Stimulated activated CD4-positive, alpha-beta T cell treated with anti-CD3 and anti-CD28 coated beads, TNF-alpha, amount 100 ng/mL, for 1 hour (primary cell): ENCODE measurements at regions not wholly inside any gene's neighbourhood (a gene's known extent, or its start where the extent isn't known, plus 50 kb on each side); places are given as distances from the start of the nearest gene placed in this dataset.

Experiments
- DNase-seq, 3 donors: peaks; one replicate each; pipeline ENCODE4 v3.0.0-alpha.2; 2020; ENCODE audit warnings: low read depth in 3 of 3, low spot score in 1 of 3

DNA sequence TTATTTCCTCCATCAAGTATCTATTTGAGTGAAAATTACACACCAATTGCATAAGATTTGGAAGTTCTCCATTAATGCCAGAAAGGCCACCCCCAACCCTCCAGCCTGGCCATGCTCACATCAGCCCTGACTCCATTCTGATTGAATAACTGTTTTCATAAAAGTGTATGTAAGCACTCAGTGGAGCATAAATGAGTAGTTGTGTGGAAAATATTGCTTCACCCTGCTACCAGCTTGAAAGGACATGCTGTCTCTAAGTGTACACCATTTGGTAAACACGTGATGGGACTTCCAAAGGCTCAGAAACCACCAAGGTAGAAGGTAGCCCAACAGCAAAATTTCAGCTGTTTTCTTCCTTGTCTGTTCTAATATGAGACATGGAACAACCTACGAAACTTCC is 393.8 kb downstream of the ZNF385D start:
- DNase-seq, result no peak

DNA sequence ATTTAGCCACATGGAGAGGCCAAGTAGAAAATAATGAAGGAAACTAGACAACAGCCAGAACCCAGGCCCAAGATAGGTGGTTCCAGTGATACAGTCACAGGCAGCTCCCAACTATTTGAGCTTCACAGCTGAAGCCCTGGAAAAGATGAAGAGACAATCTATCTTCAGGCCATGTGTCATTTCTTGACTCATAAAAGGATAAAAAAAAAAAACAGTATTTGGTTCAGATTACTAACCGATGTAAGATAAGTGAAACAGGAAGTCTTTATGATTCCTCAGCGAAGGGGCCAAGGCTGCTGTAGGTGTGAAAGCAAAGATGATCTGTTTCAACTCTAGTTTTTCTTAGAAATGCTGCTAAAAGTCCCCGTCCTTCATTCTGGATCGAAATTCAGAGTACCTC is 394.6 kb downstream of the ZNF385D start:
- DNase-seq, result no peak

DNA sequence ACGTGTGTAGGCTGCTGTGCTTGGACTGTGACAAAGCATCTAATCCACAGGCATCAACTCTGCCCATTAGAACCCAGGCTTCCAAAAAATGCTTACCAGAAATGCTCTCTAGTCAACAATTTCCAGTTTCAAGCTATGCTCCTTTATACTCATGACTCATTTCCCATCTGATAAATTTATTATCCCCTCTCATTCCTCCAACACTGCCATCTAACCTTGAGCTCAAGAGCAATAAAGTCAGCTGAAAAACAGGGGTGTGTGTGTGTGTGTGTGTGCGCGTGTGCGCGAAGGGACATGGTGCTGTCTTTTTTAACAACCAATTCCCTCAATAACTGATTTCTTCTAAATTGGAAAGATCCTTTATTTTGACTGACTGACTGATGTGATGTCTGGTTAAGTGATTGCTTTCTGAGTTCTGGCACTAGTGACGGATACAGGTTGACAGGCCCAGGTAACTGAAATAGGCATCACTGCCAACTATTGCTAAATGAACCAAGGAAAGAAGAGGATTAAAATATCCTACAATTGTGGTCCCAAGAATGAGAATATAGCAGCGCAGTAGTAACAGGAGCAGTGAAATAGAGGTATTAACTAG is 405.5 kb downstream of the ZNF385D start:
- no peak for DNase-seq

DNA sequence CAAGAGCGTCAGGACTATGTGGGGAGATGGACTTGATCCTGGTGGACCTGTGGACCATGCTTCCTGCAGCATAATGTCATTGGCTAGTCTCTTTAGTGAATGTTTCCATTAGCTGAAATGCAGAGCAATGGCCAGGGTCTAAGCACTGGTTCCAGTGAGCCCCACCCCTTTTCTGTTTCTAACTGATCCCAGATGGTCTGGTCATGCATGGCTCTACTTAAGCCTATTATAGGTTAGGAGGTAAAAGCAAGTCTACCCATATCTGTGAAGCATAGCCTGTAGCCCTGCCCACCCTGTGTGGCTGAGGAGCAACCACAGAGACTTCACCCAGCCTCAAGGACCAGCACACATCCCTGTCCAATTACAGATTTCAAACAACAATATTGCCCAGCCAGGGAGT is 419.2 kb downstream of the ZNF385D start:
- DNase-seq, result no peak

DNA sequence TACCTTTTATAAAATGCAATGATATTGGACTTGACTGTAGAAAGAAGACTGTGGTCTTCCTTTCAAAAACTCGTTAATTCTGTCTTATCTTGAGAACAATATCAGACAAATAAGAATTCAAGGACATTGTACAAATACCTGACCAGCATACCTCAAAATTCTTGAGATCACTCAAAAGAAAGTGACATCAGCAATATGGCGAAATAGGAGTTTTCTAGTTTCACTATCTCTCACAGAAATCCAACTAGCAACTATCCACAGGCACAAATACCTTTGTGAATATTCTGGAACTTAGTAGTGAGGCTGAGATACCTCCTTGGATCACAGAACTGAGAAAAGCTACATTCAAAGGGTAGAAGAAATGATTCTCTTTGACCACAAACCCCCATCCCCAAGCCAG is 419.7 kb downstream of the ZNF385D start:
- no peak for DNase-seq

DNA sequence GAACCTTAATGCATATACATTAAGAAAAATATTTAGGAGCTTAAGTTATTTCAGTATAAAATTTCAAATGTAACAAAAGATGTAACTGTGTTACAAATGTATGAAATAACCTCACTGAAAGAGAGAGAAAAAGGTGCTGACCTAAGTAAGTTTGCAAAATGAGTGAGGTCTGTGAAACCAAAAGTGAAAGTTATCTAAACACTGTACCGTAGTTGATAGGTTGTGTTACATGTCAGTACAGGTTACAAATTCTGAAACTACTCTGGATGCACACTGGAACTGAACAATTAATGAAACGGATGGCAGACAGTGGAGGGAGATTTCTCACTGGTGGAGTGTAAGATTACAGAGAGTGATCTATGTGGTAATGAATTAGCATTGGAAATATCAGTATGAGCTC is 420.7 kb downstream of the ZNF385D start:
- no peak for DNase-seq

DNA sequence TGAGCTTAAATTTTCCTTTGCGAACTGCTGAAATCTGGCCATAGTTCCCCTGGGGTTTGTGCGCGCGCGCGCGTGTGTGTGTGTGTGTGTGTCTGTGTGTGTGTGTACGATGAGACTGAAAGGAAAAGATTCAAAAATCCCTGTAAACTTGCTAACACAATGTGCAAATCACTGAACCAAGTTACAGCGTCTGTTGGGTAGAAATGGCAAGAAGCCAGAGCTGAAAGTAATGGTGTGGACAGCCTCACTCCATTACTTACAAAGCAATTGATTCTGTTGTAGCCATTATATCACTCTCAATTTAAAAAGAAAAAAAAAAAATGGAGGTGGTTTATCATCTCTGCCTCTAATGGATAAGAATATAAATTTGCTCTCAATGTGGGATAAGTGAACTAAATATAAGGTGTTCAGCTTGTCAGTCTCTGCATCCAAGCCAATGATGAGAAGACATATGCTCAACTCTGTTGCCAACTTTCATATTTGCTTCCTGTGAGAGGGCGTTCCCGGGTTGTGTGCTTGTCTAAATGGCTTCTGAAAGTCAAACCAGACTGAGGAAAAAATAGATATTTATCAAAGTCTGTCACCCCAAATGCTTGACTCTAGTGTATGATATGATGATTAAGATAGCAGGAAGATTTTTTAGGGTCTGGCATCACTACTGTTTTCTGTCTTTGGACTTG is 422.2 kb downstream of the ZNF385D start:
- no peak for DNase-seq

DNA sequence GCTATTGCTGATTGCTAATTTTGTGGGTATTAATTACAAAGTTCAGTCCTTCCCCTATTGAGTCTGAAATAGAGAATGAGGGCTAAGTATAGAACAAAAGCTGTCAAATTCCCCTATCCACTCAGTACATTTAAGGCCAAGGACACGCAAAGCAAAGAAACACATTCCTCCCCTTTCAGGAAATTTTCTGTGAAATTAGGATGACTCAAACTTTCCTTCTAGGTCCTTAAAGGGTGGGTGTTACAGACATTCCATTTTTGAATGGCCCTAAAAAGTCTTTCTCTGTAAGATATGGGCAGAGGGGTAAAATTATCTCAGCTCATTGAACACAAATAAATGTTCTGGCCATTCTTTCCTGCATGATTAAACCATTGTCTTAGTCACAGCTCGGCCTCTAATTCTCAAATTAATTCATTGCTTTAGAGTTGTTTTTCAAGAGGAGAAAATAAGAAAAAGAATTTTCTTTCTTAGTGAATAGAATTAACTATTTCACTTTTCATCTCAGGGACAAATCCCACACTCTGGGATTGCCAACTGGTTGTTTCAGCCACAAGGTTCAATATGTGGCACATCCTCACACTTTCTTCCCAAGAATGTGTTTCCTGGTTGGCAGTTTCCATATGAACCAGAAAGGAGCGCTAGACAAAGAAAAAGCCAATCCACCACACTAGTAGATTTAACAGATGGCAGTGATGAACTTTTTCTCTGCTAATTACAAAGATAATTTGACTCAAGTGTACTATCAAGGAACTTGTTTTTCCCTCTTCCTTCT is 424.1 kb downstream of the ZNF385D start:
- no peak for DNase-seq

DNA sequence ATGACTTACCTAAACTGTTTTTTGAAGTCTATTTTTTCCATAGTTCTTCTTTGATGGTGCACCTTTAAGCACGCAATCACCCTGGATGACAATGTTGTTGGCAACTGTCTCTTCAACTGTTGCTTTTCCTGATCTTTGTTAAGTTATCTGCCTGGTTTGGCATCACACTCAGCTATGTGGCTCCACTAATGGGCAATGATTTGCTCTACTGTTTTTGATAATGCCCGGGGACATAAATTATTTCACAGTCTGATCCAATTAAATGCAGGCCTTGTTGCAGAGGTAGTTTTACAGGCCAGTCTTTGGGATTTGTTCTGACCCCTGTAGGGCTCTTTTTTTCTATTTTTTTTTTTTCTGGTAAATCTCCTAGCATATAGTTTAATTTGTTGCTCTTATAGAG is 436.3 kb downstream of the ZNF385D start:
- no peak for DNase-seq

DNA sequence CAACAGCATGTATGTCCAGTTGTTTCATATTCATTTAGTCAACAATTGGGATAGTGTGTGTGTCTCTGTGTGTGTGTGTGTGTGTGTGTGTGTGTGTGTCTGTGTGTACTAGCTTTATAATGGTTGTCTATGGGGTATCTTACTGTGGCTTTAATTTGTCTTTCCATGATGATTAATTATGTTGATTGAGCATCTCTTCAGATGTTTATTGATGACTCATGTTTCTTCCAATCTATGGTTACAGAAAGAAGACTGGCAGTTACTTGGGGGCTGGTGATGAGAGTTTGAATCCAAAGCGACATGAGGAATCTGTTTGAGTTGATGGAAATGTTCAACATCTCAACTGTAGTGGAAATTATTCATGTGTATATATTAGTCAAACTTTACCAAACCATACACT is 440.1 kb downstream of the ZNF385D start:
- DNase-seq, result no peak

DNA sequence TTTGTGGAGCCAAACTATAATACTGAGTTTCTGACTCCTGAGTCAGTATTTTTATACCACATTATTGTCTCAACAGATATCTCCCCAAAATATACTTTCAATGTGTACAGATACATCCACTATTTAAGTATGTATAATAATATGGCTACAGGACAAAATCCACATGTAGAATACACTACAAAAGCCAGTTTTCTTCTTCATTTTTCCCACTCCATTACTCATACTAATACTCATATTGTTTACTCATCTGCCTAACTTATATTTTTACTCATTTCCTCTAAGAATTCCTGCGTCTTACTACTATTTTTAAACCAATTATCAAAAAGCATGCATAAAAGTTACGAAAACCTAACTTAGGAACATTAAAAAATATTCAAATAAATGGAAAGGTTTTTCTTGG is 440.8 kb downstream of the ZNF385D start:
- DNase-seq, result no peak

DNA sequence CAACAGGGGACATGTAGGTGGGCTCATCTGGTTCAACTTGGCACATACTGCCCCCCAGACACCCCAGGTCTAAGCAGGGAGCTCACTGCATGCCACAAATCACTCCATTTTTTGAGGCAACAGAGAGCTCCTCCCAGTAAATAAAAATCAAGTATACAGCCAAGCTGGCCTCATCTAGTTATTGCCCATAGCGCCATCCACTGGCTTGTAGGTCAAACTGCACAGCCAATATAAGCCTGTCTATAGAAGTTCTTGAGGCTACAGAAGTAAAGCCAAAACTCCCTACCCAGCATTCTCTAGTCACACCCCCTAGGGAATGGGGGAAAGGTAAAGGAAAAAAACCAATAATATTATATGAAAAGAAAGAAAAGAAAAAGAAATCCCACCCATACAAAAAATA is 453.7 kb downstream of the ZNF385D start:
- no peak for DNase-seq

DNA sequence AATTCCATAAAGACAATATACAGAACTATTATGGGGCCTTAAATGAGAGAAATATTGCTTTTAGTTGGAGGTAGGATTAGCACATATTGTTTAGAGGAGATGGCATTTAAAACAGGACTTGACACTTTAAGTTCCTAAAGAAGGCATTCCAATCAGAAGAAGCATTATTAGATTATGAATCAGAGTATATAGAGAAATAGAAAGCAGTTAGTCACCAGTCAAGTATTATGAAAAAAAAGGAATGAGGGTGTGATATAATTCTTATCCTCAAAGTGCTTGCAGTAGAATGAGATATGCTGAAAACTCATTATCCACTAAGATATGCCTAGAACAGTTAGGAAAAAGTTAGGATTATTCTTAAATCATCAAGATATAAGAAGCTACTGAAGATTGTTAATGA is 456.2 kb downstream of the ZNF385D start:
- DNase-seq, result no peak

DNA sequence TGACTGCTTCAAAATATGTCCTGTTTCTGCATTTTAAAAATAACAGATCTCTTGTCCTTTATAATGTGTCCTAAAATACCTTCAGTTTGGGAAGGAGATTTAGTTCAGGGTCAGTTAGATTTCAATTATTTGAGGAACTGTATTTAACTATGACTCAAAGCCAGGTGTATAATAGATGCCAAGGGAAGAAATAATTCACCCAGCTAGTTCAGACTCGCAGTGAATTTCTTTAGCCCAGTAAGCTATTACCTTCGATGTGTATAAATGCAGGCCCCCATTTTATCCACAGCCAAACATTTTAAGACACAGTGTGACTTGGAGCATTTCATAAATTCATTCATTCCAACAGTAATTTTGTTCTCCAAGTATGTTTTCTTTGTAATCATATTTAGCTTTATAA is 458.0 kb downstream of the ZNF385D start:
- DNase-seq, result no peak

DNA sequence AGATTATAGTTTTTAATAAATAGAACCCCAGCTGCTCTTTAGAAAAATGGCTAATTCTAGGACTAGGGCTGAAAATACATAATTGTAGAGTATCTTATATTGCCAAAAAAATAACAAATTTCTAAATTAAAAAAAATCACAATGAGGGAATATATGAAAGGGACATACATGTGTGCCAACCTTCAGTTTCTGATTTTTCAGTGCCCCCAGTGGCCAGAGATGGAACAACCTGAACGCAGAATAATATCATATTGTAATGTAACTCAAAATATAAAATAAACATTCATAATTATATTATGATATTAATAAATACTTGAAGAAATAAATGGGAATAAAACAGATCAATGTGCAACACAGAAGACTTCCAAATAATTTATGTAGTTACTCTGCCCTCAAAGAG is 460.5 kb downstream of the ZNF385D start:
- no peak for DNase-seq

DNA sequence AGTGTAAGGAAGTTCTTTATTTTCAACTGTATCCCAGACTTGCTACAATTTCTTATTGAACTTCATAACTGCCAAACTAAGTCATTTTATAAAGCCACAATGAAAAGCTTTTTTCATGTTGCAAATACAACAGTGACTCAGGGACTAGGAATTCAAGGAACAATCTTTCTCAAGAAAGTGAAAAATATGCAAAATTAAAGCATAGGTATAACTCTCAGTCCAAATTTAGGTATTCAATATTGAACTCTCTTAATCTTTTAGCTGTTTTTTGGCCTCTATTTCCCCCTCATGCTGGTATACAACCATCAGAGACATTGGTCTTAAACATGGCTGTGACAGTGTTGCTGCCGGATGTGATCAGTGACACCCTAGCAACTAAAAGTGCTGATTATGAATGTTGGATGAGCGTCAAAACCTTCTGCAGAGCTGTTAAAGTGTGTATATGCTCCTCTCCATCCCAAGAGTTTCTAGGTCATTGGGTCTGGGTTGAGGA is 476.9 kb downstream of the ZNF385D start:
- no peak for DNase-seq

DNA sequence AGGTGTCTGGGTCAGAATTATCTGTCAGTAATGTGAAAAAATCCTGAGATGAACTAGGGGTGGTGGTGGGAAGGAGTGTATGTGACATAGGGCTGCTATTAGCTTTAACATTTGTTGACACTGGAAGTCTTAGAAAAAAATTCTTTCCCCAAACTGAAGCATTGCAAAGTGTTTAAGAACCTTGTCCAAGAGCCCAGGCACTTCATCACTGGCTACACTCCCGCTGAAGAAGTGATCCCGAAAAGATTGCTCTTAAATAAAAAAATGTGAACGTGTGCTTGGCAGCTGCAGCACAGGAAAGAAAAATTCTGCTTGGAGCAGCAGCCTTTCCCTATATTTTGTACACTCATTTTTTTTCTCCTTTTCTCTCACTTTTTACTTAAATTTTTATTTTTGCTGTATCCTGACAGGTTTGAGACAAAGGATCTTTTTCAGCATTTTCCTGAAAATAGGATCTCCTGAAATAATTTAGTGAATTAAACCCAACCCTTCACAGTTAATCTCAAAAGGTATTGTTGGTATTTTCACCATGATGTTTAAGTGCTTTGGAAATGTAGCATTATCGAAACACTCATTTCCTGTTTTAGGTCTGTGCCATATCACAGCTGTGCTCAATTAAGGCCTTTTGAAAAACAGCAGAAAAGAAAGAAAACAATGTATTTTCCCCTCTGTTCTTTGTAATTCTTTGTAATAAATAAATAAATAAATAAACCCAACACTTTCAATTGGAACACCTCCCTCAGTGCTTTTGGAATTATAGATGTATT is 477.6 kb downstream of the ZNF385D start:
- DNase-seq, result no peak

DNA sequence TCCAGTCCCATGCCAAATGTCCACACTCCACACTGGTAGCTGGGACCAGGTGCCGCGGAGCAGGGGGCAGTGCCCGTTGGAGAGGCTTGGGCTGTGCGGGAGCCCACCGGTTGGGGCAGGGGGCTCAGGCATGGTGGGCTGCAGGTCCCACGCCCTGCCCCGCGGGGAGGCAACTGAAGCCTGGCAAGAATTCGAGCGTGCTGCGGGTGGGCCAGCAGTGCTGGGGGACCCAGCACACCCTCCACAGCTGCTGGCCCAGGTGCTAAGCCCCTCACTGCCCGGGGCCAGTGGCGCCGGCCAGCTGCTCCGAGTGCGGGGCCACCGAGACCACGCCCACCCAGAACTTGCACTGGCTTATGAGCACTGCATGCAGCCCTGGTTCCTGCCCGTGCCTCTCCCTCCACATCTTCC is 479.4 kb downstream of the ZNF385D start:
- no peak for DNase-seq

DNA sequence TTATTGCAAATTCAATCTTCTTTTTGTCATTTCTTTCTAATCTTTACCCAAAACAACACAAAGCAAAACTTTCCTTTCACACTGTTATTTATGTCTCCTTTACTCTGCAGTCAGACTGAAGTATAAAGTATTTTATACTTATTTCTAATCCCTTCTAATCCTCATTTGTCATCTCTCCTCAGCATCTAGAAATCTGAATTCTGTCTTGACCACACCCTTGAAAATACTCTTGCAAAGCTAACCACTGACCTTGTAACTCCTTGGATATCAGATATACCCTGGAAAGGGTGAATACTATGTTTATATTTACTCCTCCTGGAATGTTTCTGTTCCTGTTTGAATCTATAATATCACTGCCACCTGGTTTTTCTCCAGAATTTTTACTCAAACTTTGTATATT is 481.1 kb downstream of the ZNF385D start:
- DNase-seq, result no peak

DNA sequence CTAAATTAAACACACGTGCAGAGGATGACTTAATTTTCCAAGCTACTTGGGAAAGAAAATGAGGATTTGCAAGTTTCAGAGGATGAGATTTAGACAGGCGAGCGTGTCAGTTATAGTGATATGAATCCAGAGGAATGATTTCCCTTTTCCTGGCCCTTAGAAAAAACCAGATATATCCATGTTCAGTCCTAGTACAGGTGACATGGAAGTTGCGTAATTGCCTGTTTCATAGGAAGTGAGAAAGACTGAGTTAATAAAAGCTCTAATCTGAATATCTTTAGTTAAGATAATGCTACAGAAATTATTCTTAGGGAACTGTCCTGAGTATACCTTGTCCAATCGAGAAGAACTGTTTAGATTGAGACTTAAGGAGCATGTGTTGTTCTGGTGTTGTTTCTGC is 490.5 kb downstream of the ZNF385D start:
- DNase-seq, result no peak

DNA sequence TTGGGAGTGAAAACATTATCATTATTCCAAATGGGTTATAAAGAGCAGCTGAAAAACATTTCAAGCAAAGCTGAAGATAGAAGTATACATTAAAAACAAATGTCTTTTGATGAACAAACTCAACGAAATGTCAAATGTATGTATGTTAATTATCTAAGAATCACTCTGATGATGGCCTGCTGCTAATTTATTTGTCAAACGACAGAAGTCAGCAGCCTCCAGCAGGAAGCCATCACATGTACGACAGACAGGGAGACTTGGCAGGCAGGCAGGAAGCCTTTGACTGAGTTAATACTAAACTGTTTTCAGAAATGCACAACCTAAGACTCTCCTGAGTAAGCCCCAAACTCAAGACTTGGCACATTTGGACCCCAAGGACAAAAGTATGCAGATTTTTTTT is 491.1 kb downstream of the ZNF385D start:
- no peak for DNase-seq

DNA sequence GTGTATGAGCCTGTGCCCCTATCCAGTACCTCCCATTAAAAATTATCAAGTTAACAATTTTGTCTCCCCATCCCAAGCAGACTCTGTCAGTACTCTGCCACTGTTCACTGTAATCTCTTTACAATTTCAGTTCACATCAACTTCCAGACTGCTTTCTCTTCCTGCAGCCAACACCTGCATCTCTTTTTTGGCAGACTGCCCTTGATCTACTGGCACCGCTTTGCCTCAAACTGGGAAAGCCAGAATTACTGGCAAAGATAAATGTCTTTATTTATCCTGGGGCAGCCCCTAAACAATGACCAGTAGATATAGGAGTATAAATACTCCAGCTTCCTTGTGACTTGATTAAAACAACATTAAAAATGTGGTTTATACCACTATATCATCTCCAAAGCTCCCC is 494.1 kb downstream of the ZNF385D start:
- no peak for DNase-seq
